Activated B cell treated with CpG ODN at 0.5 μM for 24 hours (primary cell): ENCODE measurements at regions not wholly inside any gene's neighbourhood (a gene's known extent, or its start where the extent isn't known, plus 50 kb on each side); places are given as distances from the start of the nearest gene placed in this dataset.
"Not testable (repeated sequence)": the region's sequence is repeated elsewhere in the genome, so short reads cannot be mapped to it uniquely, and the experiment has no call there.

Experiments used
- ATAC-seq: fragments of 200-7000 bp; cut with Tn5 transposase; one replicate; pipeline ENCODE4 v1.10.0; 2021; ENCODE audit warnings: low read depth, mild to moderate bottlenecking, moderate library complexity
- CTCF ChIA-PET: fragments of 350-600 bp; sonication (Branson Sonifier 250); formaldehyde crosslinking; loops from one replicate; lab custom pipeline; 2021; ENCODE audit warnings: antibody characterized with exemption; lab: Charles Lee
- POLR2A ChIA-PET: fragments of 350-600 bp; sonication (Branson Sonifier 250); formaldehyde crosslinking; loops from one replicate; lab custom pipeline; 2021; ENCODE audit warnings: antibody characterized with exemption; lab: Charles Lee
- DNase-seq: peaks from one replicate; pipeline ENCODE4 v3.0.0; 2022
- H3K27ac Mint-ChIP-seq: one replicate; pipeline ENCODE4 v1.8.0; 2020; ENCODE audit warnings: mixed read lengths
- H3K27me3 Mint-ChIP-seq: one replicate; pipeline ENCODE4 v1.8.0; 2021; ENCODE audit warnings: mixed read lengths
- H3K36me3 Mint-ChIP-seq: one replicate; pipeline ENCODE4 v1.8.0; 2021; ENCODE audit warnings: low read depth, mixed read lengths
- H3K4me1 Mint-ChIP-seq: one replicate; pipeline ENCODE4 v1.8.0; 2021; ENCODE audit warnings: mixed read lengths
- H3K4me3 Mint-ChIP-seq: one replicate; pipeline ENCODE4 v1.8.0; 2020; ENCODE audit warnings: mild to moderate bottlenecking, mixed read lengths
- H3K9me3 Mint-ChIP-seq: one replicate; pipeline ENCODE4 v1.8.0; 2020; ENCODE audit warnings: mixed read lengths
- intact Hi-C: fragments of 100-400 bp; cut with micrococcal nuclease; formaldehyde crosslinking; loops from one replicate; pipeline ENCODE4 v1.15.1; 2024
- TF ChIP-seq, protein P1 (sequence below): fragments of 200-600 bp; IDR thresholded peaks from one replicate; pipeline ENCODE4 v1.8.0; 2022; ENCODE audit warnings: antibody characterized with exemption, mild to moderate bottlenecking

DNA sequence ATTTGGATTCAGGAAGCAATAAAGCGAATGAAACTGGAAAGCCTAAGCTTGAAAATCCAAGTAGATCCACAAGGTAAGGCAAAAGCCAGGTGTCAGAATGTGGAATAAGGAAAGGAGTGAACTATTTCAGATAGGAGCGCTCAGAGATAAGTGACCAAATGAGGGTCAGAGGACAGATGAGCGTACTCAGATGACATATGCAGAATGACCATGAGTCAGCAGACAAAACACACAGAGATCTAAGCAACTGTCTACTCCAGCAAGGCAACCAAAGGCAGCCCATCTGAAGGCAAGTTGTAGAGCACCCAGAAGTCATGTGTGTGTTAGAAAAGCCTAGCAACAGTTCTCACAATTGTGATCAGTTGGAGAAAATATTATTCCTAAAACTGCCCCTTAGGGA lies 548.4 kb upstream of the FSHR start:
- POLR2A ChIA-PET, result no interaction called here
- no peaks in the 10 kb centered on the region for H3K27me3 Mint-ChIP-seq
- intact Hi-C loops, result no loop called here
- CTCF ChIA-PET, result no interaction called here
- no peaks in the 10 kb centered on the region for H3K36me3 Mint-ChIP-seq
- ATAC-seq, result no peak
- DNase-seq, result no peak
- no peak overlapping the region for H3K27ac Mint-ChIP-seq
- H3K9me3 Mint-ChIP-seq, result no peaks in the 10 kb centered on the region
- no peak overlapping the region for H3K4me3 Mint-ChIP-seq
- TF ChIP-seq, protein P1, sequence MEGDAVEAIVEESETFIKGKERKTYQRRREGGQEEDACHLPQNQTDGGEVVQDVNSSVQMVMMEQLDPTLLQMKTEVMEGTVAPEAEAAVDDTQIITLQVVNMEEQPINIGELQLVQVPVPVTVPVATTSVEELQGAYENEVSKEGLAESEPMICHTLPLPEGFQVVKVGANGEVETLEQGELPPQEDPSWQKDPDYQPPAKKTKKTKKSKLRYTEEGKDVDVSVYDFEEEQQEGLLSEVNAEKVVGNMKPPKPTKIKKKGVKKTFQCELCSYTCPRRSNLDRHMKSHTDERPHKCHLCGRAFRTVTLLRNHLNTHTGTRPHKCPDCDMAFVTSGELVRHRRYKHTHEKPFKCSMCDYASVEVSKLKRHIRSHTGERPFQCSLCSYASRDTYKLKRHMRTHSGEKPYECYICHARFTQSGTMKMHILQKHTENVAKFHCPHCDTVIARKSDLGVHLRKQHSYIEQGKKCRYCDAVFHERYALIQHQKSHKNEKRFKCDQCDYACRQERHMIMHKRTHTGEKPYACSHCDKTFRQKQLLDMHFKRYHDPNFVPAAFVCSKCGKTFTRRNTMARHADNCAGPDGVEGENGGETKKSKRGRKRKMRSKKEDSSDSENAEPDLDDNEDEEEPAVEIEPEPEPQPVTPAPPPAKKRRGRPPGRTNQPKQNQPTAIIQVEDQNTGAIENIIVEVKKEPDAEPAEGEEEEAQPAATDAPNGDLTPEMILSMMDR, result no peak
- no peaks in the 10 kb centered on the region for H3K4me1 Mint-ChIP-seq

DNA sequence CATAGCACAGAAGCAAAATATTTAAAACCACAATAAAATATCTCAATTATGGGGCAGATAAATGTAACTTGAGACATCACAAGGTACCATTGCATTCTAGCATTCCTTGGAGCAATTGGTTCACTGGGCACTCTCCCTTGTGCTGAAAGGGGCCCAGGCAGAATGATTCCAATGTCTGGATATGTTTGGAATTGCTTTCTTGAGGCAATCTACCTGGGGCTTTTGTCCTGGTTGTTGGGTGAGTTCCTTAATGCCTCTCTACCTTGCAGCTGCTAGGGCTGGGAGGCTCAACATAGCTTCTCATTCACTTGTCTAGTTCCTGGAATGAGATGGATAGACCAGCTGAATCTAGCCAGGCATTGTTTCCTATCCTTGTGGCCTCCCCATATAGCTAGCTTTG lies 539.6 kb upstream of the FSHR start:
- CTCF ChIA-PET, result no interaction called here
- intact Hi-C loops, result no loop called here
- no peak overlapping the region for H3K27ac Mint-ChIP-seq

DNA sequence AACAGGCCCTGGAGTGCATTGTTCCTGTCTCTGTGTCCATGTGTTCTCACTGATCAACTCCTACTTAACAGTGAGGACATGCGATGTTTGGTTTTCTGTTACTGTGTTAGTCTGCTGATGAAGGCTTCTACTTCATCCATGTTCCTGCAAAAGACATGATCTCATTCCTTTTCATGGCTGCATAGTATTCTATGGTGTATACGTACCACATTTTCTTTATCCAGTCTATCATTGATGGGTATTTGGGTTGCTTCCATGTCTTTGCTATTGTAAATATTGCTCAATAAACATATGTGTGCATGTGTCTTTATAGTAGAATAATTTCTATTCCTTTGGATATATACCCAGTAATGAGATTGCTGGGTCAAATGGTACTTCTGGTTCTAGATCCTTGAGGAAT lies 537.7 kb upstream of the FSHR start:
- H3K27ac Mint-ChIP-seq, H3K9me3 Mint-ChIP-seq, H3K4me3 Mint-ChIP-seq, intact Hi-C loops, H3K4me1 Mint-ChIP-seq, POLR2A ChIA-PET, CTCF ChIA-PET, DNase-seq, ATAC-seq, H3K36me3 Mint-ChIP-seq, H3K27me3 Mint-ChIP-seq: not testable (repeated sequence)

More for the DNA sequence above, 539.6 kb upstream of the FSHR start:
- no peak overlapping the region for H3K4me3 Mint-ChIP-seq
- no peaks in the 10 kb centered on the region for H3K9me3 Mint-ChIP-seq
- POLR2A ChIA-PET, result no interaction called here
- no peak for ATAC-seq
- no peak for DNase-seq
- no peaks in the 10 kb centered on the region for H3K27me3 Mint-ChIP-seq
- no peaks in the 10 kb centered on the region for H3K4me1 Mint-ChIP-seq
- no peaks in the 10 kb centered on the region for H3K36me3 Mint-ChIP-seq
- TF ChIP-seq, protein P1, result no peak

DNA sequence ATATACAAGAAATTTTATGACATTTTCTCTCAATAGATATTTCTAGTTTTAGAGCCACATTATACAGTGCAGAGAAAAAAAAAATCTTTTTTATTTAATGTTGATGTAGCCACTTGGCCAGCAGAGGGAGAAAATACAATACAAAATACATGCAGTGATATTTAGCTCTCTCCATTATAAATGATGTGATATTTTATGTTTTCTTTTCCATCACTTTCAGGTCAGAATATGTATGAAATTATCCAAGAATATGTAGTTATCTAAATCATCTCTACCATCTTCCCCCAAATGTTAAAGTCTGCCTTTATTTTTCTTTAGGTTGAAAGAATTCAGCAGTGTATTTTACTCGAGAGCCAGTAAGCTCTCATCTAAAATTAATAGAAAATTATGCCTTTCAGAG lies 533.6 kb upstream of the FSHR start:
- POLR2A ChIA-PET, result no interaction called here
- DNase-seq (no peak), ATAC-seq (no peak)
- TF ChIP-seq, protein P1, result no peak
- no peak overlapping the region for H3K27ac Mint-ChIP-seq
- H3K27me3 Mint-ChIP-seq, result no peaks in the 10 kb centered on the region
- H3K36me3 Mint-ChIP-seq, result no peaks in the 10 kb centered on the region
- intact Hi-C loops, result no loop called here
- H3K4me1 Mint-ChIP-seq, result no peaks in the 10 kb centered on the region
- CTCF ChIA-PET, result interaction anchor here (0.7 kb wide), 1 partner anchor 278 kb away, joined by 3 read pairs; no protein-coding TSS in a partner anchor
- no peaks in the 10 kb centered on the region for H3K9me3 Mint-ChIP-seq
- no peak overlapping the region for H3K4me3 Mint-ChIP-seq

DNA sequence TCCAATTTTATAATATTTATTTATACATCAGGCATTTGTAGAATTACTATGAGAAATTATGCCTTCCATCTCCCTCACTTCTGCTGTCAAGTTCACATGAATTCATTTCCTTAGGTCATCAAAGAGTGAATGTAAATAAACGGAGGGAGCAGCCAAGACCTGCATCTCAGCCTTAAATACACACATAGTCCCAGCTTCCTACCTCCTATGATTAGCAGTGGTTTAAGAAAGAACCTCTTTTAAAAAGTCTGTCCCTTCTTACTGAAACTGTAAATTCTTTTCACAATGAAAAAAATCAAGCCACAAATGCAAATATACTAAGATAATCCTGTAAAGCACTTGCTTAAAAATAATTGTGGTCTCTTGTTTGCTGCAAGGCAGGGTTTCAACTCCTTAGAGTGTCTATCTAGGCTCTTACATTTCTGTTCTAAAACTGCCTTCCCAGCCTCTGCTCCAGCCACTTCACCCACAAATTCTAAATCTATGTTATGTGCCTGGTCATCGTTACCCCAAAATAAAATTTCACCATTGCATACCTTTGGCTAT lies 532.7 kb upstream of the FSHR start:
- no peak for DNase-seq
- CTCF ChIA-PET, result no interaction called here
- intact Hi-C loops, result no loop called here

More for the DNA sequence above, 532.7 kb upstream of the FSHR start:
- H3K27ac Mint-ChIP-seq, result no peak overlapping the region
- H3K27me3 Mint-ChIP-seq, result no peaks in the 10 kb centered on the region
- ATAC-seq, result no peak
- POLR2A ChIA-PET, result no interaction called here
- H3K4me3 Mint-ChIP-seq, result no peak overlapping the region
- H3K4me1 Mint-ChIP-seq, result no peaks in the 10 kb centered on the region
- H3K9me3 Mint-ChIP-seq, result no peaks in the 10 kb centered on the region
- no peaks in the 10 kb centered on the region for H3K36me3 Mint-ChIP-seq
- TF ChIP-seq, protein P1, result no peak
